Erythroblast (primary cell): ENCODE measurements at regions not wholly inside any gene's neighbourhood (a gene's known extent, or its start where the extent isn't known, plus 50 kb on each side); places are given as distances from the start of the nearest gene placed in this dataset.

Experiments
- DNase-seq, 2 experiments: peaks; one replicate each; lab custom pipeline; 2025; lab: John Stamatoyannopoulos, UW
- GATA1 ChIP-seq: IDR thresholded peaks from 2 replicates; pipeline ENCODE4 v1.6.1; 2011; ENCODE audit warnings: low read depth, mild to moderate bottlenecking, control low read depth, low read length, moderate library complexity
- POLR2A ChIP-seq: IDR thresholded peaks from 2 replicates; pipeline ENCODE4 v1.6.1; 2011; ENCODE audit warnings: mild to moderate bottlenecking, low read length

DNA sequence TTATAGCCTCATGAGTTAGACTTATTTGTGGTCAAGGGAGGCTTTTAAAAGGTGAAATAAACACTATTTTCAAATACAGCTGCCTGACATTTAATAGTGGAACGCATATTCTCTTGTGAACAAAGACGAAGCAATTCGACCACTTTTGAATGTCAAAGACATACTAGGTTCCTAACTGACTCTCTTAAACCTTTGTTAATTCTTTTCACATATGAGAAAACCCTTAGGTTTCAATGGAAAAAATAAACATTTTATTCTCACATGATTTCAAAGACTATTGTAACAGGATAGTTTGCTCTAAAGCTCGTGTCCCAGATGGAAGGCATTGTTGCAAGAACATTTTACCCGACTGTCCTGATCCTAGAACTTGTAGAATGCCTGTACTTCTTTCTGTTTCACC lies 74.8 kb upstream of the BOC start:
- DNase-seq = no peak
- TF ChIP-seq POLR2A (no peak), GATA1 (no peak)

GRCh38 chr3:113138839-113139743 lies 72.3 kb upstream of the BOC start:
- DNase-seq = no peak
- TF ChIP-seq POLR2A = no peak
- TF ChIP-seq GATA1 = no peak

DNA sequence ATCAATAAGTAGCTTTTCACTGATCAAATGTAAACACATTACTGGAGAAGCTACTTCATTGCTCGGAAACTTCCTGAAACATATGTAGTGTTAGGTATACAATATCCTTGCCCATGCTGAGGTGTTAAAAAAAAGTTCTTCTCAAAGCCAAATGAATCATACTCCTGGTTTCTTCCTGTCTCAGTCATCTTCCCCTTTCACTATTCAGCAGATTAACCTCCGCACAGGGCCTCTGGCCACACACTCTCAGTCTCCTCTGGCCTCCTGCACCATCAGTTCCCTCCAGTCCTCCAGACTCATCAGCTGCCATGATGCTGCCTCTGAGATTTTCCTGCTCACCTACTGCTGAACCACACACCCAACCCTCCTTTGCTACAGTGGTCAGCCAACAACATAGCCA lies 70.5 kb upstream of the BOC start:
- no peak for DNase-seq
- TF ChIP-seq POLR2A = no peak
- TF ChIP-seq GATA1 = no peak

- no peak for DNase-seq
- TF ChIP-seq POLR2A (no peak), GATA1 (no peak)
These were observed 69.8 kb upstream of the BOC start for GRCh38 chr3:113141543-113141942.

- no peak for DNase-seq
These were observed 68.9 kb upstream of the BOC start for GRCh38 chr3:113142476-113142875.

DNA sequence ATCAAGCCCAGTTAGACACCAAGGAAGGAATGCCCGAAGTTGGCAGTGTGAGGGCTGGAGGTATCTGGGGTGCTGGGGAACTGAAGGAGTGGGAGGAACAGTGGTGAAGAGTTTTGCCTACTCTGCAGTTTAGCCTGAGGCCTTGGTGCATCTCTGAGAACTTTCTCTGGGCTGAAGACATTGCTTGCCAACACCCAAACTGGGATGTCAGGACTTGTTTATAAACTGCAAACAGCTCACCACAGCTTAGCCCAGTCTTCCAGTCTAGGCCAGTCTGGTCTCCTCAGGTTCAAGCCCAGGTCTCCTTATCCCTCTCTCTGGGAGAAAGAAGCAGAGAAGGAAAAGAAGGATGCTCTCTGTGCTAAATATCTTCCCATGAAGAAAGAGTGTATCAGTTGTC lies 68.0 kb upstream of the BOC start:
- TF ChIP-seq POLR2A (no peak), GATA1 (no peak)
- no peak for DNase-seq

More at GRCh38 chr3:113142476-113142875, 68.9 kb upstream of the BOC start:
- TF ChIP-seq GATA1 = no peak
- TF ChIP-seq POLR2A = no peak

DNA sequence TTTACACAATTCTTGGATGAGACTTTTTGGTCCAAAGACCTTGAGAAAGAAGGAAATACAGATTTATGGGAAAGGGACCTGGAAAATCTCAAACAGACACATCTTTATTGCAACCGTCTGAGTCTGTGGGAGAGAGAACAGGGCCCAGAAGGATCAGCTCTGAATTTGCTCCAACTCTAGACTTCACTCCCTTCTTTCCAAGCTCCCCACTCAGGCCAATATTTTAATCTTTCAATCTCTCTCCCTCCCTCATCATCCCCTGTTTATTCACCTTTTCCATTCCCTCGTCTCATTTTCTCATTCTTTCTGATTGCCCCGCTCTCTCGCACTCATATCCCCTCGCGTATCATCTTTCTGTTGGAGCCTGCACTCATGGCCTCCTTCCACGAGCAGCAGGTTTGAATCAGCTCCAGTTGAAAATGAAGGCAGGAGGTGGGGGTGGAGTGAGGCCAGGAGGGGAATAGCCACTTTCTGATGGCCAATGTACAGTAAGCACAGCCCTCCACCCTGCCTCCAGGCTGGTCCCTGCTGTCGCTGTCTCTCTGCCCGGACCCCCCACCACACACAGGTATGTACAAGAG lies 63.6 kb upstream of the BOC start:
- TF ChIP-seq GATA1 (no peak), POLR2A (no peak)
- DNase-seq = no peak

- TF ChIP-seq POLR2A (no peak), GATA1 (no peak)
- no peak for DNase-seq
These were observed 63.1 kb upstream of the BOC start for GRCh38 chr3:113148284-113148683.

- DNase-seq = no peak
- TF ChIP-seq POLR2A = no peak
- TF ChIP-seq GATA1 = no peak
These were observed 61.1 kb upstream of the BOC start for GRCh38 chr3:113150250-113150649.

DNA sequence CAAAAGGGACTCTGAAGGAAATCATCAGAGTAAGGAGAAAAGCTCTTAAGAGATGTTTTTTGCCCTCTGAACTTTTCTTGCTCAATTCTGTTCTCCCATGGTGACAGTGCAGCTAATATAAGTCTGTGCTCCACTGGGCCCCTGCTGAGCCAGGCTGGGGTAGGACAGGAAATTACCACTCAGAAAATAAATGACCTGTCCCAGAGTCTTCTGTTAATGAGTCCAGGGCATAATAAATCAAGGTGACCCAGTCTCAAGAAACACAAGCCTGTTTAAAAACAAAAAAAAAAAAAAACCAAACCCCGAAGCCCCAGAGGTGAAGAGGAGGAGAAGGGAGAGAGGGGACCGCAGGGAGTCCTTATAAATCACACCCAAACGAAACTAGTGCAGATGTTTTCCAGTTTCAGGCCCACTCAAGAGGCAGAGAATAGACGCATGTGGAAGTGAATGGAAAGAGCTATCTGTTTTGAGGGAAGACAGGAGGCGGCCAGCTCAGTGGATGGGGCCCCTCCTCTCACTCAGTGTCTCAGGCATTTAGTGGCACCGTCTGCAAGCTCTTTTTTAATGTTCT lies 59.8 kb upstream of the BOC start:
- DNase-seq = no peak
- TF ChIP-seq POLR2A (no peak), GATA1 (no peak)

DNA sequence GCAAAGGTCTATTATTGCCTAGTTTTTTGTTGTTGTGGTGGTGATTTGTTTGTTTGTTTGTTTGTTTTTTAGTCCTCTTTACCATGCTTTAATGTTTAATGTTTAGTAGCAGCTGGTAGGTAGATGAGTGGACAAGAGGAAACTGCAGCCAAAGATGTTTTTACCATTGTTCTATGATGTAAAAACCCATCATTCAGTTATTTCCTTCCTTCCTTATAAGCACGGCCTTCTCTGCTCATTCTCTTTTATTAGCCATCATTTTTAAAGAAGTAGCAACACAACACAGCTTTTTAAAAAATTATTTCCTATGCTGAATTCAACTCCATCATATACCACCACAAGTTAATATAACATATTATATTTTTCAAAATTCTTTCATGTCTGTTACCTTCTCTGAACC lies 58.5 kb upstream of the BOC start:
- TF ChIP-seq POLR2A (no peak), GATA1 (no peak)

DNA sequence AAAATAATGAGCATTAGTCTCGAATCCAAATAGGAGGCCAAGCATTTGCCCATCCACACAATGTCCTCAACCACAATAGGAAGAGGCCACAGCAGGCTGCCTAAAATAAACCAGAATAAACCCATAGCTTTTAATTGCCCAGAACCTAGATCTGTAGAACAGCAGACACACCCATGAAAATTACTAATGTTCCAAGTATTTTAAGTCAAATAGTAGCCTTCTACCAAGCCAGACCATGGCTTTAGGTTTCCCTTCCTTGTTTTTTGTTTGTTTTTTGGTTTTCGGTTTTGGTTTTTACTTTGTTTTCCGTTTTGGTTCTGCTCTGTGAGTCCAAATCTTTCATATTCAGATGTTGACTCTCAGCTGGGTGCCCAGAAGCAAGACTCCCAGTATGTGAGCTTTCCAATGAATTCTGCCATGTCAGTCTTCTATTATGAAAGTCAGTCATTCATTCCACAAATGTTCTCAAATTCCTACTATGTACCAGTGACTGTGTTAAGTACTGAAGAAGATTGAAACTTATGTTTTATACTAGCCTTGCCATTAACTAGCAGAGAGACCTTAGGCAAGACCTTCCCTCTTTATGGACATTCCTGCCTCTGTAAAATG lies 57.8 kb upstream of the BOC start:
- TF ChIP-seq GATA1 (no peak), POLR2A (no peak)
- DNase-seq = no peak

More for the DNA sequence above, 58.5 kb upstream of the BOC start:
- no peak for DNase-seq

DNA sequence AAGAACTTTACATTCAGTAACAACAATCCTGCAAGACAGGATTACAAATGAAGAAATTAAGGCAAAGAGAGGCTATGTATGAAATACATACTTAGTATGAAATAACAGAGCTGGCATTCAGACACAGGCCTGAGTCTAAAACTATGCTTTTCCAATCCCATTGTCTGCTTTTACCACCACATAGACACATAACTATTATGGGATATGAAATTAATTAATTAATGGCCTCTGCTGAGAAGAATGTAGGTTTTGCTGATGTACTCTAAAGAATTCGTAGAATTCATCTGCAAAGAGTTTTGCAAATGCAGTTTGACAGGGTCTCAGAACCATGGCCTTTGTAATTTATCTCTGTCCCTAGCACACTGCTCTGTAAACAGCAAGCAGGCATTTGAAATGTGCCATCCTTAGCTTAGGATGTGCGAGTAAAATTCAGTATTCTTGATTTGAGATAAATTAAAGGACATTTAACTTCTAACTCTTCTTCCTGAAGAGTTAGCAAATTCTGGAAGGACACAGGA lies 54.5 kb upstream of the BOC start:
- no peak for TF ChIP-seq GATA1
- no peak for TF ChIP-seq POLR2A
- no peak for DNase-seq

DNA sequence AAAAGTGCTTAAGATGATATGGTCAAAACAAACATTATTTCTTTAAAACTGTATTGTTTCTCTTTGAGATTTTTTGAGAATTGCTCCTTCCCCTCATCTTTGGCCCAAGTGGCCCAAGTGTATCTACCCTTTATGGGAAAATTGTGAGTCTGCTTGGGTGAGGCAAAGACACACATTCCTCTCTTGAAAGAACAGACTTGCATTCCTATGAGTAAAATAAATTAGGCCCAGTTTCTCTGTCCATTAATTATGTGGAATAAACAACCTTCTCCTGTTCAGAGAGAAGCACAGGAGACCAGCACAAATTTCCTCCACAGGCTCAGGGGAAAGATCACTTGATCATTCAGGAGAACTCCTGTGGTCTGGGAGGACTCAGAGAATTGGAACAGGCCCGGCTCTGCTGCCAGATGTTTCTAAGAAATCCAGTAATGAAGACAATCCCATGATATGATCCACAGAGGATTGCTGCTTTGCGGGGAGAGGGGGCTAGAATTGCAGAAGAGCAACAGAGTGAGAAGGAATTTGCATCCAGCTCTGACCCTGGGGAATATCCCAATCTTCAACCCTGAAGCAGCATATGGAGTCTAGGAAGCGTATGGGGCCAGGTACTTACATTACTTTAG lies 53.8 kb upstream of the BOC start:
- TF ChIP-seq GATA1 (no peak), POLR2A (no peak)
- no peak for DNase-seq
